HEK293T (cell line): ENCODE measurements at regions not wholly inside any gene's neighbourhood (a gene's known extent, or its start where the extent isn't known, plus 50 kb on each side); places are given as distances from the start of the nearest gene placed in this dataset.

Source experiments
- ARNT ChIP-seq: fragments of 450-650 bp; IDR thresholded peaks from 2 replicates; pipeline ENCODE4 v1.6.1; 2017; ENCODE audit warnings: mild to moderate bottlenecking
- FOXA1 ChIP-seq: fragments of 450-650 bp; IDR thresholded peaks from 2 replicates; pipeline ENCODE4 v1.6.1; 2016; ENCODE audit warnings: mild to moderate bottlenecking
- FOXM1 ChIP-seq: fragments of 450-650 bp; IDR thresholded peaks from 2 replicates; pipeline ENCODE4 v1.6.1; 2017; ENCODE audit warnings: mild to moderate bottlenecking, borderline replicate concordance
- HDGF ChIP-seq: fragments of 450-650 bp; IDR thresholded peaks from 2 replicates; pipeline ENCODE4 v1.6.1; 2017; ENCODE audit warnings: antibody characterized with exemption, borderline replicate concordance
- L3MBTL2 ChIP-seq: fragments of 450-650 bp; conservative IDR thresholded peaks from 2 replicates; pipeline ENCODE4 v1.6.1; 2016; ENCODE audit warnings: mild to moderate bottlenecking
- LEF1 ChIP-seq: fragments of 450-650 bp; IDR thresholded peaks from 2 replicates; pipeline ENCODE4 v1.6.1; 2017; ENCODE audit warnings: mild to moderate bottlenecking, borderline replicate concordance
- NFRKB ChIP-seq: fragments of 450-650 bp; IDR thresholded peaks from 2 replicates; pipeline ENCODE4 v1.6.1; 2016; ENCODE audit warnings: mild to moderate bottlenecking, moderate library complexity
- SP1 ChIP-seq: fragments of 450-650 bp; IDR thresholded peaks from 2 replicates; pipeline ENCODE4 v1.6.1; 2017
- ZNF384 ChIP-seq: fragments of 450-650 bp; IDR thresholded peaks from 2 replicates; pipeline ENCODE4 v1.6.1; 2016

DNA sequence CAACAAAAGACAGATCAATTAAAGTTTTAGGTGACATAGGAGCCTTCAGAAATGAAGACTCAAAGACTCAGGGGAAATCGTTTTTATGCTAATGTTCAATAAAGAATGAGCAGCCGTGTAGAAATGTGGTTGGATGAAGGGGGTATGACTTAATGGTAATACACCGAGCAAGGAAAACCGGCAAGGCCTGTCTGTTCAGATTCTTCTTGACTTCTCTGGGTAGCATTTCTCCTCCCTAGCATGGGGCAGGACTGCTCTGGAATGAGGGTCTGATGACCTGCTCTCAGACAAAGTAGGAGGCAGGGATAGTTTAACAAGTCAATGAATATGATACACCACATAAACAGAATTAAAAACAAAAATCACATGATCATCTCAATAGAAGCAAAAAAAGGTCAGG lies 487.4 kb downstream of the ZNF608 start:
- TF ChIP-seq FOXA1: no peak
- TF ChIP-seq NFRKB: no peak
- TF ChIP-seq LEF1: no peak
- no peak for TF ChIP-seq SP1
- TF ChIP-seq ZNF384: no peak
- TF ChIP-seq FOXM1: no peak
- TF ChIP-seq ARNT: no peak
- TF ChIP-seq HDGF: no peak
- no peak for TF ChIP-seq L3MBTL2
